GM12878 (cell line): ENCODE measurements at regions not wholly inside any gene's neighbourhood (a gene's known extent, or its start where the extent isn't known, plus 50 kb on each side); places are given as distances from the start of the nearest gene placed in this dataset.

Experiments used
- ATAC-seq: fragments of 200-7000 bp; cut with Tn5 transposase; 3 replicates; pipeline ENCODE4 v1.9.1; 2020; ENCODE audit warnings: mild to moderate bottlenecking, moderate library complexity
- BruUV-seq: library from RNA; stranded (reverse); fragments of 400-500 nt; replicated peaks from 2 replicates; lab custom pipeline; 2021; lab: Mats Ljungman, UMichigan
- CTCF ChIA-PET: fragments of 300-600 bp; sonication (Branson Sonifier 250); formaldehyde crosslinking; extraction: SDS; loops from one replicate; lab custom pipeline; 2021; ENCODE audit warnings: inconsistent platforms; lab: Yijun Ruan, JAX
- POLR2A ChIA-PET: fragments of 350-600 bp; formaldehyde crosslinking; extraction: SDS; loops from one replicate; lab custom pipeline; 2021; ENCODE audit warnings: inconsistent platforms; lab: Charles Lee
- RAD21 ChIA-PET: fragments of 300-600 bp; sonication (Branson Sonifier 250); formaldehyde crosslinking; loops from one replicate; lab custom pipeline; 2023; ENCODE audit warnings: antibody characterized with exemption; ENCODE audit not compliant: unreplicated experiment; lab: Charles Lee
- SMC1A ChIA-PET: fragments of 300-600 bp; sonication (Branson Sonifier 250); formaldehyde crosslinking; loops from one replicate; lab custom pipeline; 2023; ENCODE audit not compliant: unreplicated experiment, uncharacterized antibody; lab: Charles Lee
- DNase-seq: peaks from one replicate; pipeline ENCODE4 v3.0.0-alpha.2; 2011; ENCODE audit warnings: low read depth, low spot score
- FAIRE-seq: peaks from 3 replicates; lab custom pipeline; 2011; peaks lifted over from hg19 to GRCh38; lab: Jason Lieb, UNC
- H2AFZ ChIP-seq: 2 replicates; pipeline ENCODE4 v1.6.0; 2011; ENCODE audit warnings: low read depth, low read length, control low read depth; ENCODE audit not compliant: control insufficient read depth
- H3K27ac ChIP-seq: 2 replicates; pipeline ENCODE4 v1.5.1; 2011; ENCODE audit warnings: control low read depth; ENCODE audit not compliant: control insufficient read depth, insufficient read depth
- H3K27me3 ChIP-seq, 2 experiments: replicated peaks in 1 of 2; 2 replicates each; pipeline versions ENCODE4 v1.6.0 to v1.6.1; 2011; ENCODE audit warnings: low read length in 1 of 2; ENCODE audit not compliant: control insufficient read depth in 2 of 2, insufficient read depth in 2 of 2
- H3K36me3 ChIP-seq, 2 experiments: 2 replicates each; pipeline ENCODE4 v1.5.1; 2011; ENCODE audit warnings: low read length in 1 of 2; ENCODE audit not compliant: control insufficient read depth in 2 of 2, insufficient read depth in 2 of 2
- H3K4me1 ChIP-seq: 2 replicates; pipeline ENCODE4 v1.6.1; 2011; ENCODE audit warnings: mild to moderate bottlenecking, low read length, moderate library complexity, mixed read lengths; ENCODE audit not compliant: control insufficient read depth, insufficient read depth
- H3K4me2 ChIP-seq: 2 replicates; pipeline ENCODE4 v1.6.0; 2011; ENCODE audit warnings: control low read depth; ENCODE audit not compliant: control insufficient read depth, insufficient read depth
- H3K4me3 ChIP-seq: fragments of 200-600 bp; sonication (generic); 2 replicates; pipeline ENCODE4 v1.5.1; 2016
- H3K79me2 ChIP-seq: 2 replicates; pipeline ENCODE4 v1.6.0; 2011; ENCODE audit warnings: low read length; ENCODE audit not compliant: control insufficient read depth, insufficient read depth
- H3K9ac ChIP-seq: 2 replicates; pipeline ENCODE4 v1.8.0; 2011; ENCODE audit warnings: low read length, control low read depth, mixed read lengths; ENCODE audit not compliant: control insufficient read depth, insufficient read depth
- H3K9me3 ChIP-seq: replicated peaks from 3 replicates; pipeline ENCODE4 v1.5.1; 2011; ENCODE audit warnings: mild to moderate bottlenecking, low read length; ENCODE audit not compliant: control insufficient read depth, insufficient read depth
- H4K20me1 ChIP-seq: 2 replicates; pipeline ENCODE4 v1.6.0; 2011; ENCODE audit not compliant: control insufficient read depth, insufficient read depth
- BMI1 ChIP-seq: fragments of 450-650 bp; IDR thresholded peaks from 2 replicates; pipeline ENCODE4 v1.6.1; 2016; ENCODE audit warnings: mild to moderate bottlenecking, moderate library complexity, borderline replicate concordance
- BRCA1 ChIP-seq: IDR thresholded peaks from 2 replicates; pipeline ENCODE4 v1.6.1; 2011; ENCODE audit warnings: low read depth, low read length, improper control_type of control experiment
- HCFC1 ChIP-seq: fragments of 150-350 bp; IDR thresholded peaks from 2 replicates; pipeline ENCODE4 v1.6.1; 2014; ENCODE audit warnings: low read length
- MLLT1 ChIP-seq: fragments of 450-650 bp; IDR thresholded peaks from 2 replicates; pipeline ENCODE4 v1.6.1; 2016; ENCODE audit warnings: mild to moderate bottlenecking
- PAX8 ChIP-seq: fragments of 450-650 bp; IDR thresholded peaks from 2 replicates; pipeline ENCODE4 v1.6.1; 2017; ENCODE audit warnings: mild to moderate bottlenecking, moderate library complexity
- PRDM15 ChIP-seq: fragments of 450-650 bp; formaldehyde crosslinking; IDR thresholded peaks from 2 replicates; pipeline ENCODE4 v1.4.0; 2020; ENCODE audit warnings: mild to moderate bottlenecking, moderate library complexity
- YY1 ChIP-seq: IDR thresholded peaks from 2 replicates; pipeline ENCODE4 v1.6.1; 2011; ENCODE audit warnings: low read depth, mild to moderate bottlenecking, low read length
- ZBTB4 ChIP-seq: fragments of 450-650 bp; formaldehyde crosslinking; IDR thresholded peaks from 2 replicates; pipeline ENCODE4 v1.4.0; 2022; ENCODE audit warnings: mild to moderate bottlenecking, moderate library complexity
- WGBS: methylation state at CpG from one replicate; pipeline ENCODE4 v1.1.6; 2016; ENCODE audit warnings: low lambda C conversion rate; ENCODE audit not compliant: insufficient replicate concordance, insufficient coverage; ENCODE audit errors: missing lambda C conversion rate; 5-methylcytosine and 5-hydroxymethylcytosine counted together
- in situ Hi-C: fragments of 300-500 bp; cut with MboI; formaldehyde crosslinking; loops from 9 replicates; pipeline ENCODE4 v1.14.3; 2018; ENCODE audit warnings: mixed read lengths
- intact Hi-C: fragments of 100-400 bp; cut with micrococcal nuclease; formaldehyde crosslinking; loops from one replicate; pipeline ENCODE4 v1.14.2; 2022; ENCODE audit not compliant: unreplicated experiment

- FAIRE-seq: no peak
- no peak overlapping the region for H3K4me3 ChIP-seq
- no peak overlapping the region for H3K4me2 ChIP-seq
Measured at GRCh38 chr2:107712857-107713256, 113.8 kb upstream of the RGPD4 start.

GRCh38 chr2:107717661-107718060 lies 109.0 kb upstream of the RGPD4 start:
- no peak for ATAC-seq
- Histone ChIP-seq H3K79me2 (no peaks in the 10 kb centered on the region), H3K27ac (no peak overlapping the region), H3K4me1 (no peaks in the 10 kb centered on the region), H3K4me3 (no peak overlapping the region), H3K4me2 (no peak overlapping the region), H3K9ac (no peak overlapping the region), H3K27me3 (no peaks in the 10 kb centered on the region), H4K20me1 (no peaks in the 10 kb centered on the region), H2AFZ (no peak overlapping the region), H3K36me3 (no peaks in the 10 kb centered on the region), H3K9me3 (no peaks in the 10 kb centered on the region)
- no peak for DNase-seq
- intact Hi-C loops (no loop called here), in situ Hi-C loops (no loop called here)
- CTCF ChIA-PET: no interaction called here
- SMC1A ChIA-PET: no interaction called here
- WGBS: 38% methylated on average over 5 of the region's 5 CpGs
- POLR2A ChIA-PET: no interaction called here
- RAD21 ChIA-PET: no interaction called here
- no TSS peak for BruUV-seq
- FAIRE-seq: no peak
- TF ChIP-seq HCFC1 (no peak), BRCA1 (no peak), YY1 (no peak), PAX8 (no peak), PRDM15 (CRISPR knock-in tag) (no peak), ZBTB4 (no peak)

More at GRCh38 chr2:107712857-107713256, 113.8 kb upstream of the RGPD4 start:
- Histone ChIP-seq H2AFZ (0 out of 2 replicates have a peak overlapping the region, but pooled peaks have one; percentile 70), H3K27ac (no peak overlapping the region), H3K4me1 (no peaks in the 10 kb centered on the region), H3K9me3 (no peaks in the 10 kb centered on the region), H3K9ac (no peak overlapping the region), H3K79me2 (no peaks in the 10 kb centered on the region), H4K20me1 (no peaks in the 10 kb centered on the region), H3K27me3 (no peaks in the 10 kb centered on the region), H3K36me3 (no peaks in the 10 kb centered on the region)
- WGBS: 36% methylated on average over 6 of the region's 6 CpGs
- RAD21 ChIA-PET: no interaction called here
- DNase-seq: no peak
- BruUV-seq: no TSS peak
- peak; percentile 75 for ATAC-seq
- CTCF ChIA-PET: no interaction called here
- SMC1A ChIA-PET: no interaction called here
- TF ChIP-seq MLLT1 (0 out of 2 replicates have a peak, but pooled peaks have one; percentile 56), BMI1 (no peak)
- intact Hi-C loops: no loop called here
- in situ Hi-C loops: no loop called here
- POLR2A ChIA-PET: no interaction called here
